Neuronal stem cell (in vitro differentiated cells): ENCODE measurements at regions not wholly inside any gene's neighbourhood (a gene's known extent, or its start where the extent isn't known, plus 50 kb on each side); places are given as distances from the start of the nearest gene placed in this dataset.

Experiments
- DNase-seq: peaks from one replicate; pipeline ENCODE4 v3.0.0-alpha.2; 2013; ENCODE audit warnings: low spot score
- H2AFZ ChIP-seq: one replicate; pipeline ENCODE4 v1.6.1; 2013; ENCODE audit warnings: mild to moderate bottlenecking, low read length, inconsistent platforms
- H2AK5ac ChIP-seq: 2 replicates; pipeline ENCODE4 v1.6.1; 2013; ENCODE audit warnings: low read depth, mild to moderate bottlenecking, inconsistent platforms, low read length, moderate library complexity, mixed read lengths
- H2BK120ac ChIP-seq: 2 replicates; pipeline ENCODE4 v1.6.1; 2013; ENCODE audit warnings: low read depth, mild to moderate bottlenecking, inconsistent platforms, low read length, moderate library complexity, mixed read lengths
- H2BK12ac ChIP-seq: one replicate; pipeline ENCODE4 v1.6.1; 2013; ENCODE audit warnings: low read length, inconsistent platforms
- H2BK15ac ChIP-seq: 2 replicates; pipeline ENCODE4 v1.6.1; 2013; ENCODE audit warnings: mild to moderate bottlenecking, low read length, inconsistent platforms, mixed read lengths
- H2BK5ac ChIP-seq: one replicate; pipeline ENCODE4 v1.6.1; 2013; ENCODE audit warnings: inconsistent platforms, mild to moderate bottlenecking, low read length, moderate library complexity
- H3K14ac ChIP-seq: one replicate; pipeline ENCODE4 v1.6.1; 2013; ENCODE audit warnings: low read length, inconsistent platforms
- H3K18ac ChIP-seq: 2 replicates; pipeline ENCODE4 v1.6.1; 2013; ENCODE audit warnings: low read length, inconsistent platforms
- H3K23ac ChIP-seq: 2 replicates; pipeline ENCODE4 v1.6.1; 2013; ENCODE audit warnings: low read depth, mild to moderate bottlenecking, mixed read lengths, low read length, inconsistent platforms; ENCODE audit not compliant: poor library complexity
- H3K27ac ChIP-seq: replicated peaks from 3 replicates; pipeline ENCODE4 v1.5.1; 2013; ENCODE audit warnings: low read length, inconsistent platforms
- H3K27me3 ChIP-seq, 3 experiments: 2 replicates each; pipeline ENCODE4 v1.6.1; 2013; ENCODE audit warnings: low read length in 3 of 3, mild to moderate bottlenecking in 2 of 3, inconsistent platforms in 1 of 3, low read depth in 1 of 3, mixed read lengths in 1 of 3, moderate library complexity in 1 of 3; ENCODE audit not compliant: control insufficient read depth in 3 of 3, insufficient read depth in 3 of 3
- H3K36me3 ChIP-seq, 2 donors: replicated peaks in 1 of 2; 2 replicates each; pipeline ENCODE4 v1.6.1; 2013; ENCODE audit warnings: low read length in 2 of 2; ENCODE audit not compliant: control insufficient read depth in 2 of 2, insufficient read depth in 2 of 2
- H3K4ac ChIP-seq: 2 replicates; pipeline ENCODE4 v1.6.1; 2013; ENCODE audit warnings: inconsistent platforms, mild to moderate bottlenecking, low read length, moderate library complexity
- H3K4me1 ChIP-seq, 2 donors: 1 replicate in 1 of 2; 2 replicates in 1 of 2; pipeline ENCODE4 v1.6.1; 2013; ENCODE audit warnings: low read length in 2 of 2, low read depth in 1 of 2; ENCODE audit not compliant: control insufficient read depth in 2 of 2, insufficient read depth in 1 of 2
- H3K4me2 ChIP-seq: one replicate; pipeline ENCODE4 v1.6.1; 2013; ENCODE audit warnings: mild to moderate bottlenecking, low read length, inconsistent platforms; ENCODE audit not compliant: insufficient read depth, poor library complexity, severe bottlenecking
- H3K4me3 ChIP-seq, 2 donors: 2 replicates each; pipeline ENCODE4 v1.5.1; 2013; ENCODE audit warnings: low read length in 2 of 2, mild to moderate bottlenecking in 2 of 2, inconsistent platforms in 1 of 2, moderate library complexity in 1 of 2
- H3K79me1 ChIP-seq: one replicate; pipeline ENCODE4 v1.6.1; 2013; ENCODE audit warnings: low read depth, mild to moderate bottlenecking, inconsistent platforms, low read length, moderate library complexity
- H3K9ac ChIP-seq: one replicate; pipeline ENCODE4 v1.6.1; 2013; ENCODE audit warnings: mild to moderate bottlenecking, low read depth, low read length, inconsistent platforms; ENCODE audit not compliant: poor library complexity
- H3K9me3 ChIP-seq, 2 donors: replicated peaks in 1 of 2; 2 replicates each; pipeline versions ENCODE3 to v1.6.1; 2013; ENCODE audit warnings: low read length in 2 of 2, mild to moderate bottlenecking in 2 of 2, inconsistent platforms in 1 of 2, low read depth in 1 of 2, mixed read lengths in 1 of 2, moderate library complexity in 1 of 2; ENCODE audit not compliant: control insufficient read depth in 2 of 2, insufficient read depth in 1 of 2
- H4K8ac ChIP-seq: one replicate; pipeline ENCODE4 v1.6.1; 2013; ENCODE audit warnings: low read depth, mild to moderate bottlenecking, inconsistent platforms, low read length, moderate library complexity
- H4K91ac ChIP-seq: one replicate; pipeline ENCODE4 v1.6.1; 2013; ENCODE audit warnings: low read length, low read depth, mild to moderate bottlenecking, inconsistent platforms; ENCODE audit not compliant: poor library complexity
- WGBS, 2 donors: extraction: QIAGEN DNeasy Blood & Tissue Kit; methylation state at CpG; one replicate each; pipeline ENCODE4 v1.1.7; 2013; ENCODE audit warnings: missing lambda C conversion rate in 2 of 2, mixed read lengths in 1 of 2; ENCODE audit not compliant: insufficient read length in 2 of 2, insufficient replicate concordance in 1 of 2; ENCODE audit errors: extremely low coverage in 2 of 2; 5-methylcytosine and 5-hydroxymethylcytosine counted together

- Histone ChIP-seq H2BK5ac (no peak overlapping the region), H2BK12ac (no peak overlapping the region), H3K9me3 (no peaks in the 10 kb centered on the region), H3K36me3 (no peaks in the 10 kb centered on the region), H3K4me1 (peaks cover 0 to 7% of the 10 kb centered on the region in 2 donors), H4K8ac (no peak overlapping the region), H3K27ac (no peak overlapping the region), H3K9ac (no peak overlapping the region), H3K79me1 (no peaks in the 10 kb centered on the region), H4K91ac (no peak overlapping the region), H3K23ac (no peak overlapping the region), H3K18ac (no peak overlapping the region), H2BK15ac (no peak overlapping the region), H3K27me3 (peaks cover 0 to 25% (median 0%) of the 10 kb centered on the region in 3 experiments), H3K4ac (no peak overlapping the region), H2AK5ac (no peak overlapping the region), H3K4me2 (no peak overlapping the region), H3K14ac (no peak overlapping the region), H2BK120ac (no peak overlapping the region), H2AFZ (no peak overlapping the region), H3K4me3 (no peak overlapping the region)
- DNase-seq, result no peak
Measured at GRCh38 chr10:28879246-28879645, 201.9 kb downstream of the BAMBI start.

GRCh38 chr10:28879875-28880682, 202.8 kb downstream of the BAMBI start:
- H2AFZ ChIP-seq, result no peak overlapping the region
- no peak overlapping the region for H3K4ac ChIP-seq
- H3K4me2 ChIP-seq, result no peak overlapping the region
- peaks cover 0 to 7% of the 10 kb centered on the region in 2 donors for H3K4me1 ChIP-seq
- no peak overlapping the region for H3K9ac ChIP-seq
- H3K27me3 ChIP-seq, result peaks cover 0 to 21% (median 0%) of the 10 kb centered on the region in 3 experiments
- H3K23ac ChIP-seq, result peak overlapping the region; percentile 83
- no peak overlapping the region for H2BK120ac ChIP-seq
- H3K4me3 ChIP-seq, result no peak overlapping the region
- no peaks in the 10 kb centered on the region for H3K79me1 ChIP-seq
- H3K9me3 ChIP-seq, result no peaks in the 10 kb centered on the region
- H2BK15ac ChIP-seq, result peak overlapping the region; percentile 78
- no peak overlapping the region for H2BK5ac ChIP-seq
- peak overlapping the region; percentile 77 for H2BK12ac ChIP-seq
- H3K27ac ChIP-seq, result no peak overlapping the region
- no peaks in the 10 kb centered on the region for H3K36me3 ChIP-seq
- peak overlapping the region; percentile 55 for H4K8ac ChIP-seq
- H3K18ac ChIP-seq, result peak overlapping the region; percentile 82
- no peak for DNase-seq
- no peak overlapping the region for H3K14ac ChIP-seq
- no CpG with 5 or more reads among the region's 16 CpGs for WGBS, 2 donors
- H4K91ac ChIP-seq, result no peak overlapping the region
- no peak overlapping the region for H2AK5ac ChIP-seq

- Histone ChIP-seq H3K4me2 (no peak overlapping the region), H3K27ac (no peak overlapping the region), H2BK15ac (no peak overlapping the region), H3K9me3 (no peaks in the 10 kb centered on the region), H3K4me3 (no peak overlapping the region), H2BK120ac (no peak overlapping the region), H3K14ac (no peak overlapping the region), H4K91ac (no peak overlapping the region), H3K18ac (no peak overlapping the region), H4K8ac (no peak overlapping the region), H3K79me1 (no peaks in the 10 kb centered on the region), H3K36me3 (no peaks in the 10 kb centered on the region), H3K27me3 (peaks cover 0 to 16% (median 0%) of the 10 kb centered on the region in 3 experiments), H3K4me1 (peaks cover 0 to 4% of the 10 kb centered on the region in 2 donors), H2BK5ac (no peak overlapping the region), H3K4ac (no peak overlapping the region), H3K23ac (no peak overlapping the region), H2AK5ac (no peak overlapping the region), H2BK12ac (no peak overlapping the region), H2AFZ (no peak overlapping the region), H3K9ac (no peak overlapping the region)
- no CpG with 5 or more reads among the region's 3 CpGs for WGBS, 2 donors
- DNase-seq, result no peak
Measured at GRCh38 chr10:28880683-28880950, 203.3 kb downstream of the BAMBI start.

- no peak overlapping the region for H2BK120ac ChIP-seq
- H4K91ac ChIP-seq, result no peak overlapping the region
- H3K14ac ChIP-seq, result no peak overlapping the region
- no peak overlapping the region for H2AK5ac ChIP-seq
- no CpG with 5 or more reads among the region's 3 CpGs for WGBS, 2 donors
- H3K27me3 ChIP-seq, result peaks cover 0 to 9% (median 0%) of the 10 kb centered on the region in 3 experiments
- H3K79me1 ChIP-seq, result no peaks in the 10 kb centered on the region
- H3K27ac ChIP-seq, result no peak overlapping the region
- H3K4ac ChIP-seq, result no peak overlapping the region
- no peak overlapping the region for H3K9ac ChIP-seq
- no peak overlapping the region for H3K4me2 ChIP-seq
- no peak overlapping the region for H2BK15ac ChIP-seq
- no peak for DNase-seq
- no peaks in the 10 kb centered on the region for H3K4me1 ChIP-seq
- H3K36me3 ChIP-seq, result no peaks in the 10 kb centered on the region
- no peak overlapping the region for H3K23ac ChIP-seq
- H4K8ac ChIP-seq, result no peak overlapping the region
- H2BK5ac ChIP-seq, result no peak overlapping the region
- H2AFZ ChIP-seq, result no peak overlapping the region
- H3K4me3 ChIP-seq, result no peak overlapping the region
- H3K9me3 ChIP-seq, result no peaks in the 10 kb centered on the region
- no peak overlapping the region for H3K18ac ChIP-seq
- H2BK12ac ChIP-seq, result no peak overlapping the region
Measured at GRCh38 chr10:28881171-28881882, 204.0 kb downstream of the BAMBI start.
